Stimulated activated CD8-positive, alpha-beta memory T cell treated with anti-CD3 and anti-CD28 coated beads, Interleukin-12 subunit alpha, Interleukin-12 subunit beta, amount 100 ng/mL, for 24 hours (primary cell): ENCODE measurements at regions not wholly inside any gene's neighbourhood (a gene's known extent, or its start where the extent isn't known, plus 50 kb on each side); places are given as distances from the start of the nearest gene placed in this dataset.
"Not testable (repeated sequence)": the region's sequence is repeated elsewhere in the genome, so short reads cannot be mapped to it uniquely, and the experiment has no call there.

Experiments
- DNase-seq: peaks from one replicate; pipeline ENCODE4 v3.0.0-alpha.2; 2020; ENCODE audit errors: extremely low read depth

DNA sequence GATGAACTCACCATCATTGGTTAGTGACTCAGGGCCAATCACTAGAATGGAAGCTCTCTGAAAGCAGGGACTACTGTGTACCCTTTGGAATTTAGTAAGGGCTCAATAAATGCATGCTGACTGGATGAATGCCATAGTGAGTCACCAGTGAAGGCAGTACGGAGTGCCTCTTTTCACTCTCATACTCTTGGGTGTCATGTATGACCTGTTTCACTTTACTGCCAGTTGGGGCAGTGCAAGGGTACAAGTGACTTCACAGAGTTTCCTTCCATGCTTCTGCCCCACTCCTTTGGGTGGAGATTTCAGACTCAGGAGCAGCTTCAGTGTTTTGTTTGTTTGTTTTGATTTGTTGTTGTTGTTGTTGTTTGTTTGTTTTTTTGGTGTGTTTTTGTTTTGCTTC, 57.7 kb downstream of the SOX3 start:
- DNase-seq: no peak

DNA sequence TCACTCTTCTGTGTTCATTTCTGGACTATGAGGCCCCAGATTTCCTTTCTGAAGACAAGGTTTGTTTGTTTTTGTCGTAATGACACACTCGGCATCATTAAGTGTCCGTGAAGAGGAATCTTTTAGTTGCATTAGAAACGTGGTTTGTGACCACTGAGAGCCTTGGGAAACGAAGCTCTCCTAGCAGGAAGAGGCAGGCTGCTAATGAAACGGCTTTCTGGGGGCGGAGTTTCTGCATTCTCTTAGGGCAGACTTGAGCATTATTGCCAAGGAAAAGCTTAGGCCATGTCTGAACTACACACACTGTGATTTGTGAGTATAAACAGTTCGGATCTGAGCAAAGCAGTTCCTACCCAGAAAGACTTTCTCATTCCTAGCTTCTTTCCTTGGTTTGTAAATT, 64.0 kb downstream of the SOX3 start:
- DNase-seq: no peak

DNA sequence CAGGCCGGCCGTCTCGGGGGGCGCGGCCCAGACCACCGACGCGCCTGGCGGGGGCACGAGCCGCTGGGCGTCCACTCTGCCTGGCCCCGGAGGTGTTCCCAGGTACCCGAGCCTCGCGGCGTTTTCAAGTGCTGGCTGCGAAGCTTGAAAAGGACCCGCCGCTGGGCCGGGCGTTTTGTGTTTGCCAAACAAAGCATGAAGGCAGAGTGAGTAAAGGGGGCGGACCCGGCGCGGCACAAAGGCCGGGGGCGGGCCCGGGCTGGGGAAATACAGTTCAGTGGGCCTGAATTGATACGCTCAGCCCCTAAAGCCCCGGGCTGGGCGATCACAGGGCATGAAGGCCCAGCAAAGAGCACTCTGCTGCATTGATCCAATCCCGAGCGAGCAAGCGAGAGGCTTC, 65.4 kb downstream of the SOX3 start:
- DNase-seq: no peak

DNA sequence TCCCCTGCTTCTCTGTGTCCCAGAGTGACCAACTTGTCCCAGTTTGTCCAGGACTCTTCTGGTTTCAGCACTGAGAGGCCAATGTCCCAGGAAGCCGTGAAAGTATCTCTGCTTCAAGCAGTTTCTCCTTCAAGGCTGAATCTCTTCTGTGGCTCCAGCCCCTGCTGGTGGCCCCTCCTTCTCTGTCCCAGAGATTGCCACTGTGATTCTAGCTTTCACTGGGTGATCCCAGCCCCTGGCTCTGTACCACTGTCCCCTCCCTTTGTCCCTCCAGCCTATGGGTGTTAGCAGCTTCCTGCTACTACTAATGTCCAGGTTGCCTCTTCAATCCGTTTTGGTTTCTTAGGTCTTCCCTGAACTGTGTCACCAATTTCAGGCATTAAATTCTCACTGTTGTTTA, 70.5 kb downstream of the SOX3 start:
- DNase-seq: no peak

DNA sequence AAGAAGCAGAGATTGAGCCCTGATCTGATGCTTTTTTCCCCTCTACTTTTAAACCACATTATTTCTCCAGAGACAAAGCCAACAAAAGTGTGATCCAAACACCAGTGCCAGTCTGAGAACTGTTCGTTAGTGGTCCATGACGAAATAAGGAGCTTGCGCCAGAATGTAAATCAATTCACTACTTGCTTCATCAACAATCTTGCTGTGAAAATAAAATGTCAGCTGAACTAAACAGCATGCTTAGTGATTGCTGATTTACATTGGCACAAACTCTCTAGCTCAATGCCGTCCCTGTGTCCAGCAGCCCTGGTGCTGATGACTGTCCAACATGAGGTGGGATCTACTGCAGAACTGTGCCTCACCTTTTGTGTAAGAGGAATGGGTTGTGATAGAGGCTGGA, 71.3 kb downstream of the SOX3 start:
- DNase-seq: no peak

DNA sequence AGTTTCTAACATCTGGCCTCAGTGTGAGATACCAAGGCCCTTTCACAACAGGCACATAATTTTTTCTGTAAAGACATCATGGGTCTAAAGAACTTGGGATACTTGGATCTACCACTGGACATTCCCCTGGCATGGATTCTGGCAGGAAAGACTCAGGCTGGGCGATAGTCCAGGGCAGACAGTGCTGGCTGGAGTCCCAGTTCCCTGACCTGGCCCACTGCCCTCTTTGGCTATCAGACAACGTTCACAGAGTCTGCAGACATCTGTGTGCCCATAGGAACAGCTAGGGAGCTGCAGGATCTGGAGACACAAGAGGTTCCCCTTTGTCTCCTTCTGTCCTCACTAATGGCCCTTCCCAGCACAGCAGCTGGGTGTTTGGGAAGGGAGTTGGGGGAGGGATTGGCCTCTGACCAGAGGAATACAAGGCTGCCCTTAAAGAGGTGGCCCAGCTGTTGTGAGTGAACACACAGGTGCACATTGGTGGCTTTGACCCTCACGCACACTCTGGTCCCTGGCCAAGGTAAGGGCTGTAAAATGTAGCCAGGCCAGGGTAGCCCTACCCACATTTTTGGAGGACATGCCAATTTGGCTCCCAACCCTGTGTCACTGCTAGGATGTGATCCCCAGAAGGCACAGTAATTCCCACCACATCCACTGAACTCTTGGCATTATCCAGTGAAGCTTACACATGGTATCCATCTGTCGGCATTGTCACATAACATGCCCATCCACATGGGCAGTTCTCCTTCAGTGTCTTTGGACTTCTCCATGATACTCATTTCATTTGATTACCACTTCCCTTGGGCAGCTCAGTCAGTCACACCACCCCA, 72.3 kb downstream of the SOX3 start:
- DNase-seq: no peak

DNA sequence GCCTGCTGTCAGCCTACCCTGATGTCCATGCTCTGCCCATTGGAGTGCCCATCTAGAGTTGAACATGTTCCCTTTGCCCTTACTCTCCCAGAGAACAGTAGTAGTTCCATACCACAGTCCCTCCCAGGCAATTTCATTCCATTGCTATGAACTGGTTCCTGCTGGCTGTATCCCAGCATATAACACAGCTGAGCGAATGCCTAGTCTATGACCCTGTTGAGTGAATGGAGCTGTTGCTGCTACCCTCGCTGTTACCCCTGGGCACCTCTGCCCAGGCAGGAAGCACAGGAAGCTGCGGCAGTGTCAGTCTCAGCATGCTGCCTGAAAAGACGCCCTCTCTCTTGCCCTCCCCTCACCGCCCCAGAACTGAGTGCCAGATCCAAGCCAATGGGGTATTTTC, 73.3 kb downstream of the SOX3 start:
- DNase-seq: no peak

DNA sequence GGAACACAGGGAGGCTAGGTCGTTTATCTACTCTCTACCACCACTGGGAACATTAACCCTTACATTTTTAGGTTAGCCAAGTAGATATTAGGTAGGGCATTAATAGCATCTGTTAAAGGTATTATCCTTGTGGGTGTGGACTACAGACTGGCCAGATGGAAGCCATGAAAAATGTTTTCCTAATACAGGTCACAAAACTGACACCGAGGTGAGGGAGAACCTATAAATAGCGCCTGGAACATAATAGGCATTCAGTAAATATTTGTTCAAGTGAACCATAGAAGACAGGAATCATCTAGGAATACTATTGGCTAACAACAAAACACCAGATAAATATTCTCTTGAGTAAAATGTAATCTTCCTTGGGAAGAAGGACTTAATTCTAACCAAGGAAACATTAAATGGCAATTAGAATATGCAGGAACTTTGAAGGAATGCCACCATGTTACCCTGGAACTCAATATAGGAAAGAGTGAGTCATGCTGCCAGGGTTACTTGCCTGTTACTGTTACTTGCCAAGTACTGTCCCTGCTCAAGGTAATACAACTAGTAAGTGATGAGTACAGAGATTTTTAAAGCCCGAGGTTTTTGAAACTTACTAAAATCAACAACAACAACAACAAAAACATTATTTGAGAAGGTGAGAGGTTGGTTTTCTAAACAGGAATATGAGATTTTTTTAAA, 79.0 kb downstream of the SOX3 start:
- DNase-seq: no peak

DNA sequence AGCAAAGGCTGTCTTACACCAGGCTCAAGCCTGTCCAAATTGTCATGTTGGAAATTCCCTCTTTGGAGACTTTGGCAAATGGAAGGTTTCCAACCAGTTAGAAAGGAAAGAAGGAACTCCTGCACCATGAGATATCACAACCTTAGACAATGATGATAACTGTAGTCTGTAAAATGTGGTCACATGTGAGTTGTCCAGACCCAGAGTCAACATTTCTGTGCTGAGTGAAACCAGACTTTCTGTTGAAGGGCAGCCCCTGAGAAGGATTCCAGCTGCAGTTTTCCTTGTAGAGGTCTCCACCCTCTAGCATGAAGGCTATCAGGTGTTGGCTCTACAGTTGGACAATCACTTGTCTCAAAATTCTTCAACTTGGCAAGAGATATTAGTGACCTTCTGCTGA, 82.4 kb downstream of the SOX3 start:
- DNase-seq: no peak

DNA sequence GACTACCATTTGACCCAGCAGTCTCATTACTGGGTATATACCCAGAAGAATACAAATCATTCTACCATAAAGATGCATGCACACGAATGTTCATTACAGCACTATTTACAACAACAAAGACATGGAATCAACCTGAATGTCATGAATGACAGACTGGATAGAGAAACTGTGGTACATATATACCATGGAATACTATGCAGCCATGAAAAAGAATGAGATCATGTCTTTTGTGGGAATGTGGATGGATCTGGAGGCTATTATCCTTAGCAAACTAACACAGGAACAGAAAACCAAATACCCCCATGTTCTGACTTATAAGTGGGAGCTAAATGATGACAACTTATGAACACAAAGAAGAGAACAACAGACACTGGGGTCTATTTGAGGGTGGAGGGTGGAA, 102.7 kb downstream of the SOX3 start:
- not testable (repeated sequence) for DNase-seq

DNA sequence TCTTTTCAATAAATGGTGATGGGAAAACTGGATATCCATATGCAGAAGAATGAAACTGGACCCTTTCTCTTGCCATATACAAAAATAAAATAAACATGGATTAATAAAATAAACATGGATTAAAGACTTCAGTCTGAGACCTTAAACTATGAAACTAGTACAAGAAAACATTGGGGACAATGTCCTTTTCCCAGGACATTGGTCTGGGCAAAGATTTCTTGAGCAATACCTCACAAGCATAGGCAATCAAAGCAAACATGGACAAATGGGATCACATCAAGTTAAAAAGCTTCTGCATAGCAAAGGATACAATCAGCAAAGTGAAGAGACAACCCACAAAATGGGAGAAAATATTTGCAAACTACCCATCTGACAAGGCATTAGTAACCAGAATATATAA, 108.5 kb downstream of the SOX3 start:
- DNase-seq: not testable (repeated sequence)

DNA sequence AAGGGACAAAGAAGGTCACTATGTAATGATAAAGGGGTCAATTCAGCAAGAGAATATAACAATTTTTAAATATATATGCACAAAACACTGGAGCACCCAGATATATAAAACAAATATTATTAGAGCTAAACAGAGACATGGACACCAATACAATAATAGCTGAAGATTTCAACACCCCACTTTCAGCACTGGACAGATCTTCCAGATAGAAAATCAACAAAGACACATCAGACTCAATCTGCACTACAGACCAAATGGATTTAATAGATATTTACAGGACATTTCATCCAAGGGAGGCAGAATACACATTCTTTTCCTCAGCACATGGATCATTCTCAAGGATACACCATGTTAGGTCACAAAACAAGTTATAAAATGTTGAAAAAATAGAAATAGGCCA, 111.4 kb downstream of the SOX3 start:
- DNase-seq: no peak

DNA sequence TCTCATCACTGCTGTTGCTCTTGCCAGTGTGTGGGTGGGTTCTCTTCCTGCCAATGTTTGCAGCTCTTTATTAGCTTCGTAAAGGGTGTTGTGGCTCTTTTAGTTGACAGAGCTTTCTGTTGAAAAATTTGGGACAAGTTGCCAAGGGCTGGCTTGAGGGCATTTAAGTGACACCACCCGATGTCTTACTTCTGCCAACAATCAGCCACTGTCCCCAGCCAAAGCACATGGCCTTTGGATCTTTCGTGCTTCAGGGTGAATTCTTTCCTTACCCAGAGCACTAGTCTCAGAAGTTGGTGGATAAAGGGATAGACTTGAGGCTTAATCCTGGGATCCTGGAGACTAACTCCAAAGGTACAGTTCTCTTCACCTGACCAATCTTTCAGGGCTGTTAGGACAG, 113.6 kb downstream of the SOX3 start:
- DNase-seq: no peak

DNA sequence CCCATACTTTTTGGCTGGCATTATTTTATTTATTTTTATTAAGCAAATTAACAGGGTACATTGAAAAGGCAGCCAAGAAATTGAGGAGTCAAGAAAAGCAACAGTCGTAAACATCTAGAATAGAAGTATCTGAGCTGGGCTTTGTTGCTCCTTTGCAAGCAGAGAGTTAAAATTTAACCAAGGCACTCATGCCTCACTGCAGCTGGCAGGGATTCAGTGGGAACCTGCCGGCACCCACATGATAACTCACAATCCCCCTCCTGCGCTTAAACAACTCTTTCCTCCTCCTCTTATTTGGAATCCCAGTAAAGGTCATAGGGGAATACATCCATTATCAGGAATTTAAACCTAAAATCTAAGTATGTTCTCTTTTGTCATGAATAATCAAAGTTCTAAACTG, 115.5 kb downstream of the SOX3 start:
- no peak for DNase-seq

DNA sequence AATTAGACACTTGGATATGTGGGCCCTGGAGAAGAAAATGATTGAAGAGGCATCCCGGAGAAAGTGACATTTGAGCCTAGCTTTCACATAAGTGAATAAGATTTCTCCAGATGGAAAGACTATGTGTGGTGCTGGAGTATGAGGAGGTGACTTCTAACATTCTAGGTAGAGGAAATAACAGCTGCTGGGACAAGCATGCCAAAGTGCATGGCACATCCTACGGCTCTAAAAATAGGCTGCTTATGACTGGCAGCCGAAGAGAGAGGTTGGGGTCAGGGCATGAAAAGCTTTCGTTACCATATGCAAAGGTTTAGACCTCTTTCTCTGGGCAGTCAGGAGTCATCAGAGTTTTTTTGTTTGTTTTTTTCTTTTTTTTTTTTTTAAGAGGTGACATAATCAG, 142.0 kb downstream of the SOX3 start:
- DNase-seq: no peak

DNA sequence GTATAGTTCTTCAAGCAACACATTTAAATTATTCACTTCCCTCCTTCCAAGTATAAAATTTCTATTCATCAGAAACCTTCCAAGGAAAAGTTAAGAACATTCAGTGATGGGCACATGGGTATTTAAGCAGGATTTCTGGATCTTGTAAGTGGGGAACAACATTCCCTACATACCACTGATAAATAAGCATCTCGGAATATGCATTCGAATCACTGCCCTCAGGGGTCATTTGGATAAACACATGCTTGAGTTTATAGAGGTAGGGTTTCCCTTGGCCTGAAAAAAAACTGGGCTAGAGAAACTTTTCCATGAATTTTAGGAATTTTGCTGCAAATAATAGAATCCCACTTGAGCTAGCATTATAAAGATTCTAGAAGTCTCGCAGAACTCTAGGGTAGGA, 143.9 kb downstream of the SOX3 start:
- no peak for DNase-seq

DNA sequence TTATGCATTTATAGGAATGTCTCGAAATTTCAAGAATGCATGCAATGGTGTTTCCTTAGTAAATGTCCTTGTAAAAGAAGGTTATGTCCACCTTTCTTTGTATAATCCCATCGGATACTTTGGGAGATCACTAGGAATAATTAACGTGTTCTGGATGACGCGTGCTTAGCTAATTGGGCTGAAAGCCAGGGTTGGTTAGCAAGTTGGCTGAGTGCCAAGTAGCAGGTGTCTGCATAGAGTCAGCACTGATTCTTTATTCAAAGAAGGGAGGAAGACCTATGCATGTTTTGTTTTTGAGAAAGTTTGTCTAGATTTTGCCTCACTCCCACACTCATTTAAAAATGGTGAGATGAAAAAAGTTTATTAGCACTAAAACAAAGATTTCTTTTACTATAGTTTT, 144.6 kb downstream of the SOX3 start:
- no peak for DNase-seq

DNA sequence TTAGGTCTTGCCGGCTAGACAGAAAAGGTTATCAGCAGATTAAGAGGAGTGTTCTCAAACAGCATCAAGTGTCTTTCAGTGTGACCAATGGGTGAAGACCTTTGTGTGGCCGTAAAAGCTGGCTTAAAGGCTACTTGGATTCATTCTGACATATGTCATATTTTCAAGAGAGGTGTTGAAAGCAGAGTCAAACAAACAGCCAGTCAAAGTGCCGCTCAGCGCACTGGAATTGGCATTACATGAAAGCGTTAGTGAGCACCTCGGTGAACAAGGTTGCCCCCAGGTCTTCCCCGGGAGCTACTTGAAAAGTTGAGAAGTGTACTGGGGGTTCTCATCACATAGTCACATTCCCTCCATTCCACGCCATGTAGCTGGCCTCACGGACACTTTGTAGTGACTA, 148.9 kb downstream of the SOX3 start:
- DNase-seq: no peak

DNA sequence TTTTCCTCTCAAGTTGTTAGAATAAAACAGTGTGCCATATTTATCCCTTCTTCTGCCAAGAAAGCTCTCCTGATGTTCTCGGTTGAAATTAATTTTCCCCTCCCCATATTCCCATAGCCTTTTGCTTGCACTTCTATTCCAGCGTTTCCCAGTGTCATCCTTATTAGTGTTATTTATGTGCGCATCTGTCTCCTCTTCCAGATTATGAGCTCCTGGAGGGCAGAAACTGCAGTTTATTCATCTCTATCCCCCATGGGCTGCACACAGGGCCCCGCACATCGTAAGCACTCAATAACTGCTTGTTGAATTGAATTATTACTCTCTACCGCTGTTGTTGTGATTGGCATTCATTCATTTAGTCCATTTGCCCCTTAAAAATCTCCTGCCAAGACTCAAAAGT, 149.4 kb downstream of the SOX3 start:
- DNase-seq: no peak

DNA sequence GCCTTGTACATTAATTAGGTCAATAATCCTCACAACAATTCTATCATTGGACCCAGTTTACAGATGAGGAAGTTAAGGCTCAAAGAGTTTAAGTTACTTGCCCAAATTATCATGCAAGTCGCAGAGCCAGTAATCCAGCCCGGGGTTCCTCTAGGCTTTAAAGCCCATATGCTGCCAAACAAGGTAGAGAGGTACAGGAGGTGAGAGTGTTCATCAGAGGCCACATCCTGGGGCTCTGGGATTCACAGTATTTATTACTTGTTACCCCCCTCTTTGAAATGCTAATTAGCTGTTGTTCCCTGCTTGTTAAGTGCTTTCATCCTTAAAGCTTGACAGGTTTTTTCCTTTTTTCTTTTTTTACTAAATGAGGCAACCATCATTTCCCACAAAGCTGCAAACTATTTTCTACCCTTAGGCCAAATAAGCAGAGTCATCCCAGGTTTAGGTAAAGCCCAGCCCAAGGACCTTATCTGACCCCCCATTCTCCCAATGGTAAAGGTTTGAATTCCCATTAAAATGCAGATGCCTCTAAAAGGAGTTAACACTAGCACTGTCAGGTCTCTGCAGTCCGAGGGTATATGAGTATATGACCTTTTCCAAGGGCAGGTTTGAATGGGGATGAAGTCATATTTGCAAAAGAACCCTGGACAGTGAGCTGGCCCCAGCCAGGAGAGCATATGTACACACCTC, 150.3 kb downstream of the SOX3 start:
- no peak for DNase-seq

DNA sequence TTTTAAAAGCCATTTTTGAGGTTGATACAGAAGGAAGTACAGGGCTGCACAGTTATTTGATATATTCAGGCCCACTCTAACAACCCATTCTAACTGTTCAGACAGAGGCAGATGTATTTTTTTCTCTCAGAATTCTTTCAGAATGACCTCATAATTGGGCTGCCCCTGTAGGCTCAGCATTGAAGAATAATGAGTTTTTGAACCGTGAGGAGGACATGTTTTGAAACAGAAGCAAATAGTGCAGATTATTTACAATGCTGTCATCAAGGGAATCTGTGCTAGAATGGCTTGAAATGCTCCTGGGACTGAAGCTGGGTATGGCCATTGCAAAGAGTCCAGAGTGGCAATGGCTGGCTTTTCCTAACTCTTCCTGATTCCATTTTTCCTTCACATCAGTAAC, 158.1 kb downstream of the SOX3 start:
- DNase-seq: no peak

DNA sequence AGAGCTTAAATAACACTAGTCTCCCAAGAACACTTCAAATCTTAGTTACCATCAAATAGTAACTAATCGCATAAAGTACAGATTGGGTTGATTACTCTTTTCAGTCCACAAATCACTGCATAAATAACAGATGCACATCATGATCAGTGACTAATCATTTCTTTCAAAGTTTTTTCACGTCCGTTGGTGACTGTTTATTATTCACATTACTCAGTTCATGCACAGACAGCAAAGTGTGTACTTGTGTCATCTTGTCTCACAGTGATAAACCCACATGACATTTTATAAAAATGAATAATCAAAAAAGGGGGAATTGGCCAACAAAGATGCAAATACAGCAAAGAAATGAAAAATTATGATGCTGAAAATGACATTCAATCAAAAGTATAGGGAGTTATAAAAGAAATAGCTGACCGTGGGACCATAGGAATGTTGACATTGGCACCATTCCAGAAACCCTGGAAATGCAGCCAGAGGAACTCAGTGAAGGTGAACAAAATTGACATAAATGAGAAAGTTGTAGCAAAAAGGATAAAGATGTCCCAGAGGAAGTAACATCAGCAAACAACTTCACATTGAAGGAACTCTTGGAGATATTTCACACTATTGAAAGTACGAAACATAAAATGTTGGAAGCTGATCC, 161.5 kb downstream of the SOX3 start:
- DNase-seq: no peak

DNA sequence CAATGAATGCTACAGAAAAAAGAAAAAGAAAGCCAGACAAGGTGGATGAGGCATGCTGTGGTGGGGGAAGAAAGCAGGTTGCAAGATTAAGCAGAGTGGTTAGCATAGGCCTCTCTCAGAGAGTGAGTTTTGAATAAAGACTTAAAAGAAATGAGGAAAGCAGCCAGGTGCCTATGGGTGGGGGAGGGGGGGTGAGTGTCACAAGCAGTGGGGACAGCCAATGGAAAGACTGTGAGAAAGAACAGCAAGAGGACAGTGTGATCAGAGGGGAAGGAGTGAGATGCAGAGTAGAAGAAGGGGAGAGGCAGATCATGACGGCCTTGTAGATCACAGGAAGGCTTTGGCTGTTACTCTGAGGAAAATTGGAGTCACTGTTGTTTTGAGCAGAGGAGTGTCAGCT, 162.5 kb downstream of the SOX3 start:
- DNase-seq: no peak
